H4 (cell line): ENCODE measurements at regions not wholly inside any gene's neighbourhood (a gene's known extent, or its start where the extent isn't known, plus 50 kb on each side); places are given as distances from the start of the nearest gene placed in this dataset.

Source experiments
- DNase-seq: peaks from one replicate; pipeline ENCODE4 v3.0.0-alpha.2; 2015; ENCODE audit warnings: low spot score

DNA sequence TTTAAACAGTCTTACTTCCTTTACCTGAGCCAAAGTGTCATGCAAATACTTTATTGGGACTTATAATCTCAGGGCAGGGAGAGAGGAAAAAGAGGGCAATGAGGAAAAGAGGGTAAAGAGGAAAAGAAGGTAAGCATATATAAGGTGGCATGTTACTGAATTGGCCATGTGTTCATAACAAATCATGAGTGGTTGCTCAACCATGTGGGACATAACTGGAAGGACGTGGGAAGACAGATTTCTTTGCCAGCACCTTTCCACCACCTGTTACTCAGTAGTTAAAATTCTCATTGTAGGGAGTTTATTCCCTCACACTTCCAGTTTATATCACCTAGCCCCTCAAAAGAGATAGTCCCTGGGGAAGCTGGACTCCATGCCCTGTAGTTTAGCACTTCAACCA is 54.7 kb upstream of the TPRG1 start:
- DNase-seq = no peak

- no peak for DNase-seq
These were observed 52.9 kb upstream of the TPRG1 start for GRCh38 chr3:189118896-189119295.

DNA sequence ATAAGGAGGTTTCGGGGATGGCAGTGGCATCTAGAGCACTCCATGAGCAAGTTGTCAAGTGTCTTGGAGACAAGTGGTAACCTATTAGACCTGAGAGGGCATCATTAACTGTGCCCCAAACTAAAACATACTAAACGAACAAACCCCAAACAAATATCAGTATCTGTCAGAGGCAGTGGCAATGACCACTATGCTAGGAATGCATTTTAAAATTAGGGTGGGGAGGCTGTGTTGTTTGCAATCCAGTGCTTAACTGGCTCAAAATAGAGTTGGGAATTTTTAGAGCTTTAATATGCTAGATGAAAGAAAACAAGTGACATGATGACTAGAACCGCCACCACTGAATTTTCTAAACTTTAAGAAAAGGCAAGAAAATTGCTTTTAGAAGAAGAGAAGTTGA is 51.8 kb upstream of the TPRG1 start:
- no peak for DNase-seq

DNA sequence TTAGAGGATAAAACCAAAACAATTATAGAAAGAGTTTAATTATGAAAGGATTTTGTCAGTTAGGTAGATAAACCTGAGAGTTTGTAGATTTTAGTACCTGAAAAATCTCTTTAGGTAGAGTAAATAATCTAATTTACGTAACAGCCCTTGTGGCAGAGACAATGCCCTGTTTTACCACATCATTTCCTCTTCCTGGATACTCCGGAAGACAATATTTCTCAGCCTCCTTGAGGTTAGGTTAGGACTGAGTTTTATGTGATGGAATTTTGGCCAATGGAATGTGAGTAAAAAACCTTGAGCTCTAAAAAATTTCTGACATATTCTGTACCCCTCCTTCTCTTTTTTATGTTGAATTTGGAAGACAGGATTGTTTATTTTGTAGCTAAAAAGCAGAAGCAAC is 50.7 kb upstream of the TPRG1 start:
- no peak for DNase-seq
